T1000 (cell line): ENCODE measurements at regions not wholly inside any gene's neighbourhood (a gene's known extent, or its start where the extent isn't known, plus 50 kb on each side); places are given as distances from the start of the nearest gene placed in this dataset.
"Not testable (repeated sequence)": the region's sequence is repeated elsewhere in the genome, so short reads cannot be mapped to it uniquely, and the experiment has no call there.

Experiments
- DNase-seq: peaks from one replicate; lab custom pipeline; 2025; ENCODE audit warnings: mixed read lengths; lab: John Stamatoyannopoulos, UW

DNA sequence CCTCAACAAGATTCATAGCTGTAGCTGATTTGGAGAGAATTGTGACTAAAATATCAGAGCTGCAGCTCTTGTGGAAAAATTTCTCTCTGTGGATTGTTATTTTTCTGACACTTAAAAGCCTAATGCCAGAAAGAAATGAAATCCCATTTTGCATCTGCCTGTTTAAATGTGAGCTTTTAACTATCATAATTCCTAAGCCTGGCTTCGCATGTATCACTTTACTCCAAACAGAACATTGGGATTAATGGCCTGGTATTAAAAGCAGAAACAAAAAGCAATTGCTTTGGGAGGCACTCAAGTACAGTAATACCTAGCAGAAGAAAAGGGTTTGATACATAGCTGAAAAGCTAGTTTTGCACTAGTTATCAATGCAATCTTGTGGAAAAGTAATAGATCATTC is 164.2 kb upstream of the FSHR start:
- no peak for DNase-seq

- DNase-seq = no peak
Measured at GRCh38 chr2:49309461-49309860, 155.1 kb upstream of the FSHR start.

- no peak for DNase-seq
Measured at GRCh38 chr2:49306925-49307324, 152.6 kb upstream of the FSHR start.

- not testable (repeated sequence) for DNase-seq
Measured at GRCh38 chr2:49298693-49299092, 144.4 kb upstream of the FSHR start.

DNA sequence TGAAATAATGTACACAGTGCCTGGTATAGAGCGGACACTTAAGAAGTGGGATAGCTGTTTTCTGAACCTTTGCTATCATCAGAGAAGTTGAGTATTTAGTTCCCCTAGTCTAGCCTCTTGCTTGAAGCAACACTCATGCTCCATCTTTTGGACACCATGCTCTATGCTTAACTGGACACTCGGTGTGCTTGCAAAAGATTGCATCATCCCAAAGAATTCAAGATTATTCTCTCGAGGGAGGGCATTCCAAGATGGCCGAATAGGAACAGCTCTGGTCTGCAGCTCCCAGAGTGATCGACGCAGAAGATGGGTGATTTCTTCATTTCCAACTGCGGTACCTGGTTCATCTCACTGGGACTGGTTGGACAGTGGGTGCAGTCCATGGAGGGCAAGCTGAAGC is 143.9 kb upstream of the FSHR start:
- DNase-seq = no peak

- no peak for DNase-seq
Measured at GRCh38 chr2:49296107-49296867, 142.0 kb upstream of the FSHR start.

DNA sequence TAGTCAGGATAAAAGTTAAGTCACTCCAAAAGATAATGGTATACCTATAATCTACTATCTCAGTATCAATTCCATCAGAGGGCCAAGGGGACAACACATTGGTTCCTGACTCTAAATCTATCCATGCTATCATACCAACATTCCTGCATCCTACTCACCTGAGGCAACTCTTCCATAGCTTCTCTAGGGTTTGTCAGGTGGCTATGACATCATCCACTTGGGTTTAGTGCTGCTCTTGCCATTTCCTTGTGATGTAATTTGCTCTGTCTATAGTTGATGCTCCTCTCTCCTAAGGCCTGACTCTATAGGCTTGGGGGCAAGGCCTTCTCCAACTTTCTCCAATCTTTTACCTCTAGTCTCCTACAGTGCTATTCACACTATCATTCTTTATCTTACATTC is 139.9 kb upstream of the FSHR start:
- DNase-seq = no peak

GRCh38 chr2:49291619-49292018 is 137.3 kb upstream of the FSHR start:
- no peak for DNase-seq

DNA sequence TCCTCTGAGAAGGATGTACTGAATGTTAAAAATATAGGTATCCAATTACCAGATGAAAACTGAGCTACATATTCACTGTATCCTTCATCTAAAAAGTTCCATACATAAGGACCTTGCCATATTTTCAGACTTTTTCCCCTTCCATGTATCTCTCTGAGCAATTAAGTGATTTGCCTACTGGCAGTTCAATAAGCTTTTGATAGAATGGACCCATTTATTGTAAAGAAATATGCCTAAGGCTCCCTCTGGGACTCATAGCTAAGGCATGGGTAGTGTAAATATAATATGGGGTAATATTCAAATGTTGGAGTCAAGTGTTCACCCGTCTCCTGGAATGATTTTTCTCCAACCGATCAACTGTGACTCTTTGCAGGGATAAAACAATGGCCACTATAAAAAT is 135.4 kb upstream of the FSHR start:
- DNase-seq = no peak

GRCh38 chr2:49288902-49289700 is 134.8 kb upstream of the FSHR start:
- DNase-seq = no peak

DNA sequence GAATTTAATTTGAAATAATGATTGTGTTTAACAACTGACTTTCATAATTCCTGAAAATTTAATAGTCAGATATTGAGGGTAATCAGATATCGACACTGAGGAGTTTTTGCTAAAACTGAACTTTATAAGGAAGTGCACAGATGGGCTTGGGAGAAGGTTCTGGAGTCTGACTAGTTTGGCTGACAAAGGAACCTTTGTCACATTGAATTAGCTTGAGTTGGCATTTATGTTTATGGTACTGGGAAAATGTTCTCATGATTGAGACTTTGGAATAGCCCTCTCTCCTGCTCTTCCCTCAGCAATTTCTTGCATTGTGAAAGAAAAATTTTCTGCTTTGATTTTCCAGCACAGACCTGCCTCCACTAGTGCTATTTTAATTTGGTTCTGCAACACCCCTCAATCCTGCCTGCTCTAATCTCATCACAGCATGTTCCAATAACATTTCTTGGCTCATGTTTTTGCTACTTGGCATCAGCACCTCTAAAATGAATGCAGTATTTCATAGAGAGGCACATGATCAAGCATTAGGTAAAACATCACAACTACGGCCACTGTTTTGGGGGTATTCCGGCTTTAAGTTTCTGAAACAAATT is 133.9 kb upstream of the FSHR start:
- DNase-seq = no peak

DNA sequence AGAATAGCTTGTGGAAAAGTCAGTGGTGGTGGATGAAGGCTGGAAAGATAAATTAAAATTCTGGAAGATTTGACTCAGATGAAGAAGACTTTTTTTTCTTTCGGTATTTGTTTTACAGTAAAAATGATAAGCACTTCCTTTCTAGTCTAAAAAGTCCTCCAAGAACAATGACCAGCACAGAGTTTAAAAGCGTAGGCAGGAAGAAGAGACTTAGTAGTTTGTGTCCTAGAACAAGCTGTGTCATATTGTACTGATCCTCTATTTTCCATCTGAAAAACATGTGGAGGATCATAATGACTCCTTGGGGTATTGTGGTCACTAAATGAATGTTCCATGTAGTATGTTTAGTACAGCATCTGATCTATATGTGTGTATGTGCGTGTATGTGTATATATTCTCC is 132.4 kb upstream of the FSHR start:
- no peak for DNase-seq

DNA sequence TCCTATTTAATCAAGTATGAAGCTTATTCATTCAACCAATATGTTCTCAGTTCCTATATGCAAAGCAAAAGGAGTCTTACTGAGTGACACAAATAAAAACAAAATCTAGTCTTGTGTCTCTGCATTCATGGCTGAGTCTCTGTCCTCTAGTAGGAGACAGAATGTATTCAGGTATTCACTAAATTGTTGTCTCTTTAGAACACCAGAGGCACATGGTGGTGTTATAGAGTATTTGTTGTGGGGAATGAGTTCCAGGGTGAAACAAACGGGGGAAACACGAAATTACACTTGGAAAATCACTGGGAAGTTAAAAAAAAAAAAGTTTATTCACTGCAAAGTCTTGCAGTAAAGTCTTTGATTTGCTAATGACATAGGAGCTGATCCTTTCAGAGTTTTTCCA is 131.7 kb upstream of the FSHR start:
- DNase-seq = no peak

- DNase-seq = no peak
Measured at GRCh38 chr2:49278561-49278960, 124.2 kb upstream of the FSHR start.

DNA sequence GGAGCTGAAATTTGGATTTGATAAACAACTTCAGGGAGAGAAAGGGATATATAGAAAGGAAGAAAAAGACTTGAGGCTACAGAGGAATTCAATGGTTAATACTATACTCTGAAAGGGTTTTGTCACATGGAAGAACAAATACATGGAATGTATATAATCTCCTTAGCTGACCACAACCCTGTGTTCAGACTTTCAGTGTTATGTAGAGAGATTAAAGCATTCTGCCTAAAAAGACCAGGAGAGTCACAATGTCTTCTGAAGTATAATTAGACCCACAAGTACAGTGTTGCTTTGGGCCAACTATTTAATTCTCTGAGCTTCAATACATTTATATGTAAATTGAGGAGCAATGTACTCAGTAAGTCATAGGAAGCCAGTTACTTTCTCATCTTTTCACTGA is 123.8 kb upstream of the FSHR start:
- DNase-seq = no peak

DNA sequence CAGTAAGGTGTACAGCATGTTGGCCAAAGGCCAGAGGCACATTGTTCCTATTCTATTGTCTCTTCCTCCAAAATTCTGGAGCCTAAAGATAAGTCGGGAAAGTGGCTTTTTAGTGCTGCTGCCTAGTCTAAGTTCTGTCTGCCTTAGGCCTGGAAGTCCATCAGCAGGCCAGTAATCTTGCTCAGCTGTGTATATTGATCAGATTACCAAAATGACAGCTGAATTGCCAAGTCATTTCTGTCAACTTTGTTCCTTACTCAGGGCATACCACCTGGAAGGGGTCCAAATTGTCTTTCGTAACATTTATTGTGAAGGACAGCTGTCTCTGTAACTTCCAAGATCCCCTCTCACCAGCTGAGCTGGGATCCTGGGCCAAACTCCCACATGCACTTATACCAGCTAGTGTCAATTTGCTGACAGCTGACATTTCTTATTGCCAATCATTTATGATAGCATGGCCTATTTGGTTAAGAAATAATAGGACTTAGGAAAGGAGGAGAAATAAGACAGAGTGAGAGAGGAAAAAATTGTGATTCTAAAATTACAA is 116.8 kb upstream of the FSHR start:
- DNase-seq = no peak

GRCh38 chr2:49270091-49270490 is 115.8 kb upstream of the FSHR start:
- no peak for DNase-seq

DNA sequence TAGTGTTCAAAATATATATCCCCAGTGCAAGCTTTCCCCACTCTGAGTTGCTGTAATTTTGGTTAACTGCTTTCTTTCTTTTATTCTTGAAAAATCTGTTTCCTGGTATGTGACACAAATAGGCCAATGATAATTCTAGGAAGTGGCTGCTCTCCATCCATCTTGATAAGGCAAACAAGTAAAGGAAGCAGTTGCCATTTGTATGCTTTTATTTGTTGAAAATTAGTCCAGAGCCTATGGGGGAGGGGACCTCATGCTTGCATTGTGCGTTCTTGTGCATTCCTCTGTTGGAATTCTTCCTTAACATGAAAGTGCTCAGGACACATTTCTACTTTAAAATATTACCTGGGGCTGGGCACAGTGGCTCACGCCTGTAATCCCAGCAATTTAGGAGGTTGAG is 111.2 kb upstream of the FSHR start:
- no peak for DNase-seq

DNA sequence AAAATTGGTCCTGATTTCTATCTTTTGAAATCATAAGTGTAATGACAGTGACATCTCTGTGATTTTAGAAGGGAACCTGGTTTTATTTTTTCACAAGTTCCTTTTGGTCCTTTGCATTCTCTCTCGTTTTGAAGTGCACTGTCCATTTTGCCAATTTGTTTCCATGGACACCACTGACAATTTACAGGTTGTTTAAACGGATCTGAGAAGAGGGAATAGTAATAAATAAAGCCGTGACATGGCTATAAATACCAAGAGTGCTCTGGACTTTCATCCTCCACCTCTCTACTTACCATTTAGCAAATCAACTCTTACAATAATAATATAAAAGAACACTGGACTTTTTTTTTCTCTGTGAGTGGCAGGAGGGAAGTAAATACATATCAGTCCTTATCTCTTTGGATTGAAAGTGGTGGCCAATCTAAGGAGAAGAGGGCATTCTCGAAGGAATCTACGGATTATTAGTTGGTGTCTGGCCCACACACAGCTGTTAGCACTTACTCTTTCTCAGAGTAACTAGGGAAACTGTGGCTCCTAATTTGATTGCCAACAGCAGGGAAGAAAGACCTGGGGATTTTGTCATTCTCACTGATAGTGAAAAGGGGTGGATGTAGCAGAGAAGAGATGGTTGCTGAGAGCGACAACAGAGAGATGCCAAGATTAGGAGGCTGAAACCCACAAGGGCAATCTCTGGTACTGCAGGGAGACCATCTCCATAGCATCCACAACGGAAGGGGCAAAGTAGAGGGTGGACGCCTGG is 108.7 kb upstream of the FSHR start:
- no peak for DNase-seq

DNA sequence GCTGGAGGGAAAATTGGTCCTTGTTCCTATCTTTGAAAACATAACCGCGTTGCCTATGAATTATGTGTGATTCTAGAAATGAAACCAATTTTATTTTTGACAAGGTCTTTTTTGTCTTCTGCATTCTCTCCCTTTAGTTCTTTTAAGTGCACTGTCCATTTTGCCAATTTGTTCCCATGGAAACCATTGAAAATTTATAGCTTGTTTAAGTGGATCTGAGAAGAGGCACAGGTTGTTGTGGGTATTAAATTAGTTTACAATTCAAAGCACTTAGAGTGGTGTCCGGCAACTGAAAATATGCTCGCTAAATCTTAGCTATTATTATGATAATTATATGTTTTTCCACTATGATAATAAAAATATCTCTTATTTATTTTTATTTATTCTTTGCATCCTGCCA is 107.5 kb upstream of the FSHR start:
- no peak for DNase-seq

DNA sequence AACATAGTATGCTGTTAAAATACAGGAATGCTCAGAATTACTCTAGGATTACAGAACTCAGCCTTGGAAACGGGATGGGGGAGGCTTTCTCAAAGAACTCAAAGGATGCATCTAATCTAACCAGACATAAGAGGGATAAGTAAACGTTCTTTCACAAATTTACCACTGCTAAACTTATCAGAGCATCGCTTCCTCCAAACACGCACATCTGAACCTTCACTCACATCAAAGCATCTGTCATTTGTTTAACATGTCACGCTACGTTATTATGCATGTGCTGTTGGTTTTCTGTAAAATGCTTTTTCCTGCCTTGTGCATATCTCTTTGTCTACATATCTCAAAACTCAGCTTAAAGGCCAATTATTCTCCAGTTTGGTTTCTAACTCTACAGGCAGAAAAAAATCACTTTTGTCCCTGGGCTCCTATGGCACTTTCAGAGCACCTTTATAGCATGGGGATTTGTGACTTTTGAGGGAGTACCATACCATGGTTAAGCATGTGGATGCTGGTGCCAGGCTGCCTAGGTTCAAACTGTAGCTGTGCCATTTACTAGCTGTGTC is 106.7 kb upstream of the FSHR start:
- no peak for DNase-seq

- DNase-seq = no peak
Measured at GRCh38 chr2:49259926-49260325, 105.6 kb upstream of the FSHR start.
